SU-DHL-6 (cell line): ENCODE measurements at regions not wholly inside any gene's neighbourhood (a gene's known extent, or its start where the extent isn't known, plus 50 kb on each side); places are given as distances from the start of the nearest gene placed in this dataset.

Experiments used
- H2AFZ ChIP-seq: fragments of 200-600 bp; sonication (generic); 2 replicates; pipeline ENCODE4 v1.6.1; 2014; ENCODE audit warnings: low read depth, mild to moderate bottlenecking, moderate library complexity, mixed read lengths, antibody characterized with exemption, low read length; ENCODE audit not compliant: severe bottlenecking
- H3F3A ChIP-seq: fragments of 200-600 bp; shearing (Covaris generic); 2 replicates; pipeline ENCODE4 v1.6.0; 2016; ENCODE audit warnings: antibody characterized with exemption, mild to moderate bottlenecking; ENCODE audit not compliant: insufficient read depth
- H3K27ac ChIP-seq: fragments of 200-600 bp; sonication (generic); 2 replicates; pipeline ENCODE4 v1.5.1; 2016; ENCODE audit warnings: low read depth, mild to moderate bottlenecking, low read length, moderate library complexity, mixed read lengths
- H3K27me3 ChIP-seq: fragments of 200-600 bp; sonication (generic), shearing (Covaris generic); 2 replicates; pipeline ENCODE4 v1.6.0; 2014; ENCODE audit warnings: mild to moderate bottlenecking, low read length
- H3K36me3 ChIP-seq: fragments of 200-600 bp; sonication (generic); 2 replicates; pipeline ENCODE4 v1.6.1; 2014; ENCODE audit warnings: mild to moderate bottlenecking, low read length, mixed read lengths
- H3K4me2 ChIP-seq: fragments of 300-600, 200-600 bp; shearing (Covaris generic), sonication (generic); 2 replicates; pipeline ENCODE4 v1.6.0; 2014; ENCODE audit warnings: low read length, low read depth, mild to moderate bottlenecking; ENCODE audit not compliant: poor library complexity, severe bottlenecking
- H3K4me3 ChIP-seq: fragments of 200-600 bp; sonication (generic); 2 replicates; pipeline ENCODE4 v1.5.1; 2014; ENCODE audit warnings: antibody characterized with exemption, low read length, mild to moderate bottlenecking, mixed read lengths; ENCODE audit not compliant: insufficient read depth, poor library complexity, severe bottlenecking
- H3K79me2 ChIP-seq: fragments of 200-600 bp; sonication (generic); 2 replicates; pipeline ENCODE4 v1.6.1; 2014; ENCODE audit warnings: mild to moderate bottlenecking, low read length, moderate library complexity; ENCODE audit not compliant: insufficient read depth
- H3K9ac ChIP-seq: fragments of 200-600 bp; sonication (generic); 2 replicates; pipeline ENCODE4 v1.7.0; 2014; ENCODE audit warnings: mild to moderate bottlenecking, low read length
- H3K9me2 ChIP-seq: fragments of 200-600 bp; sonication (generic); replicated peaks from 2 replicates; pipeline ENCODE4 v1.6.1; 2014; ENCODE audit warnings: low read length; ENCODE audit not compliant: insufficient read depth
- H3K9me3 ChIP-seq: fragments of 200-600 bp; sonication (generic); 2 replicates; pipeline ENCODE4 v1.6.1; 2014; ENCODE audit warnings: low read length, mixed read lengths; ENCODE audit not compliant: insufficient read depth
- H4K20me1 ChIP-seq: fragments of 200-600 bp; sonication (generic); 2 replicates; pipeline ENCODE4 v1.6.1; 2014; ENCODE audit warnings: low read depth, mild to moderate bottlenecking, antibody characterized with exemption, low read length, moderate library complexity, mixed read lengths
- EZH2phosphoT487 ChIP-seq: fragments of 200-600 bp; sonication (generic), shearing (Covaris generic); conservative IDR thresholded peaks from 2 replicates; pipeline ENCODE4 v1.6.1; 2018; ENCODE audit warnings: mild to moderate bottlenecking, antibody characterized with exemption, low read length, moderate library complexity, mixed read lengths
- TF ChIP-seq, protein P1 (sequence below): fragments of 200-600 bp; sonication (generic); IDR thresholded peaks from one replicate; pipeline ENCODE4 v1.5.1; 2017; ENCODE audit warnings: antibody characterized with exemption, mild to moderate bottlenecking, low read length, moderate library complexity; ENCODE audit not compliant: insufficient read depth, poor library complexity, severe bottlenecking

DNA sequence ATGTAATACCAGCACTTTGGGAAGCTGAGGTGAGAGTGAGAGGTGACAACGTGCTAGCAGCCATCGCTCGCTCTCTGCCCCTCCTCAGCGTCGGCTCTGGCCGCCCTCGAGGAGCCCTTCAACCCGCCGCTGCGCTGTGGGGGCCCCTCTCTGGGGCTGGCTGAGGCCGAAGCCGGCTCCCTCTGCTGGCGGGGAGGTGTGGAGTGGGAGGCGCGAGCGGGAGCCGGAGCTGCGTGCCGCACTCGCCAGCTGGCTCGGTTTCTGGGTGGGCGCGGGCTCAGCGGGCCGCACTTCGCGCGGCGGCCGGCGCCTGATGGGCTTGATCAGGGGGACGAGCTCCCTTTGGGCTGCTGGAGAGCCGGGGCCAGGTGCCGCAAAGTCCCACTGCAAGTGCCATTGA is 98.9 kb upstream of the UBASH3B start:
- H3K9me3 ChIP-seq: no peaks in the 10 kb centered on the region
- TF ChIP-seq, protein P1, sequence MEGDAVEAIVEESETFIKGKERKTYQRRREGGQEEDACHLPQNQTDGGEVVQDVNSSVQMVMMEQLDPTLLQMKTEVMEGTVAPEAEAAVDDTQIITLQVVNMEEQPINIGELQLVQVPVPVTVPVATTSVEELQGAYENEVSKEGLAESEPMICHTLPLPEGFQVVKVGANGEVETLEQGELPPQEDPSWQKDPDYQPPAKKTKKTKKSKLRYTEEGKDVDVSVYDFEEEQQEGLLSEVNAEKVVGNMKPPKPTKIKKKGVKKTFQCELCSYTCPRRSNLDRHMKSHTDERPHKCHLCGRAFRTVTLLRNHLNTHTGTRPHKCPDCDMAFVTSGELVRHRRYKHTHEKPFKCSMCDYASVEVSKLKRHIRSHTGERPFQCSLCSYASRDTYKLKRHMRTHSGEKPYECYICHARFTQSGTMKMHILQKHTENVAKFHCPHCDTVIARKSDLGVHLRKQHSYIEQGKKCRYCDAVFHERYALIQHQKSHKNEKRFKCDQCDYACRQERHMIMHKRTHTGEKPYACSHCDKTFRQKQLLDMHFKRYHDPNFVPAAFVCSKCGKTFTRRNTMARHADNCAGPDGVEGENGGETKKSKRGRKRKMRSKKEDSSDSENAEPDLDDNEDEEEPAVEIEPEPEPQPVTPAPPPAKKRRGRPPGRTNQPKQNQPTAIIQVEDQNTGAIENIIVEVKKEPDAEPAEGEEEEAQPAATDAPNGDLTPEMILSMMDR: no peak
- no peak for TF ChIP-seq EZH2phosphoT487
- H3K4me3 ChIP-seq: no peak overlapping the region
- no peaks in the 10 kb centered on the region for H3F3A ChIP-seq
- no peaks in the 10 kb centered on the region for H3K9me2 ChIP-seq
- no peaks in the 10 kb centered on the region for H3K27me3 ChIP-seq
- no peaks in the 10 kb centered on the region for H3K79me2 ChIP-seq
- H3K4me2 ChIP-seq: no peak overlapping the region
- H2AFZ ChIP-seq: no peak overlapping the region
- H3K27ac ChIP-seq: no peak overlapping the region
- no peaks in the 10 kb centered on the region for H4K20me1 ChIP-seq
- H3K9ac ChIP-seq: no peak overlapping the region
- no peaks in the 10 kb centered on the region for H3K36me3 ChIP-seq

DNA sequence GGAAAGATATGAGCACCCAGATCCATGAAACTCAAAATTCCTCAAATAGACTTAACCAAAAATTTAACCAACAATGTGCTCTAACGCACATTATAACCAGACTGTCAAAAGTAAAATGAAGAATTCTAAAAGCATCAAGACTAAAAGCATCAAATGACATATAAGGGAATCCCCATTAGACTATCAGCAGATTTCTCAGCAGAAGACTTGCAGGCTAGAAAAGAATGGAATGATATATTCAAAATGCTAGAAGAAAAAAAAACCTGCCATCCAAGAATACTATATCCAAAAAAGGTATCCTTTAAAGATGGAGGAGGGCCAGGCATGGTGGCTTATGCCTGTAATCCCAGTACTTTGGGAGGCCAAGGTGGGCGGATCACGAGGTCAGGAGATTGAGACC is 117.5 kb upstream of the UBASH3B start:
- H3K27me3 ChIP-seq: no peaks in the 10 kb centered on the region
- no peaks in the 10 kb centered on the region for H3K9me2 ChIP-seq
- H2AFZ ChIP-seq: no peak overlapping the region
- H3K4me2 ChIP-seq: no peak overlapping the region
- H3K27ac ChIP-seq: no peak overlapping the region
- no peaks in the 10 kb centered on the region for H3K36me3 ChIP-seq
- H3K79me2 ChIP-seq: no peaks in the 10 kb centered on the region
- TF ChIP-seq EZH2phosphoT487: no peak
- TF ChIP-seq, protein P1: no peak
- no peaks in the 10 kb centered on the region for H3K9me3 ChIP-seq
- H4K20me1 ChIP-seq: no peaks in the 10 kb centered on the region
- no peak overlapping the region for H3K4me3 ChIP-seq
- no peaks in the 10 kb centered on the region for H3F3A ChIP-seq
- no peak overlapping the region for H3K9ac ChIP-seq

DNA sequence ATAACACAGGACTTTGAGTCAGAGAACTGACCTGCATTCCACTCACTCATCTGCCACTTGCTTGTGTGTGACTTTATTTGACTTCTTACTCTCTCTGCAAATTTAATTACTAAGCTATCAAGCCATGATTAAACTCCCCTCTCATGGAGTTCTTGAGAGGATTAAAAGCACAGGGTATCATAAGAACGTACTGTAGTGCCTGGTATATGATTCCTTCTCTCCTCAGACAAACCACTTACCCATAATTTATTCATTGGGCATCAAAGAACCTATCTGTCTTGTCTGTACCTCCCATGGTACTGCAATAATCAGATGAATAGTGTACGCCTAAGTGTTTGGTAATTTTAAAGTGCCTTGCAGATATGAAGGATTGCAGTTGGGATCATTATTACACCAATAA is 130.6 kb upstream of the UBASH3B start:
- no peak overlapping the region for H3K4me2 ChIP-seq
- TF ChIP-seq EZH2phosphoT487: no peak
- TF ChIP-seq, protein P1: no peak
- H3F3A ChIP-seq: no peaks in the 10 kb centered on the region
- H2AFZ ChIP-seq: no peak overlapping the region
- no peaks in the 10 kb centered on the region for H4K20me1 ChIP-seq
- H3K9me3 ChIP-seq: no peaks in the 10 kb centered on the region
- no peak overlapping the region for H3K9ac ChIP-seq
- H3K36me3 ChIP-seq: no peaks in the 10 kb centered on the region
- H3K4me3 ChIP-seq: no peak overlapping the region
- H3K27ac ChIP-seq: no peak overlapping the region
- no peaks in the 10 kb centered on the region for H3K27me3 ChIP-seq
- H3K9me2 ChIP-seq: no peaks in the 10 kb centered on the region
- no peaks in the 10 kb centered on the region for H3K79me2 ChIP-seq
